Frontal cortex (tissue), 3 donors: ENCODE measurements at regions not wholly inside any gene's neighbourhood (a gene's known extent, or its start where the extent isn't known, plus 50 kb on each side); places are given as distances from the start of the nearest gene placed in this dataset.

ENCODE experiments used
- DNase-seq, 2 donors: peaks; one replicate each; pipeline ENCODE4 v3.0.0; 2012; ENCODE audit warnings: low spot score in 2 of 2
- FAIRE-seq: peaks from 2 replicates; lab custom pipeline; 2012; peaks lifted over from hg19 to GRCh38; lab: Jason Lieb, UNC
- donor health status: control.
- donor health status: control.
- donor health status: control.

GRCh38 chr7:41809529-41809939 is 106.6 kb upstream of the INHBA start:
- FAIRE-seq (no peak), DNase-seq (no peak)

GRCh38 chr7:41809116-41809515 is 106.2 kb upstream of the INHBA start:
- FAIRE-seq, result no peak
- DNase-seq, result no peak

GRCh38 chr7:41808541-41808940 is 105.7 kb upstream of the INHBA start:
- FAIRE-seq, result no peak
- no peak for DNase-seq

GRCh38 chr7:41803569-41803968 is 100.7 kb upstream of the INHBA start:
- DNase-seq, result no peak
- no peak for FAIRE-seq

GRCh38 chr7:41796331-41796730 is 93.4 kb upstream of the INHBA start:
- FAIRE-seq (no peak), DNase-seq (no peak)

GRCh38 chr7:41795276-41795833 is 92.5 kb upstream of the INHBA start:
- DNase-seq, result no peak
- FAIRE-seq, result no peak

- DNase-seq, result no peak
- no peak for FAIRE-seq
These were observed 90.7 kb upstream of the INHBA start for GRCh38 chr7:41793556-41793955.

GRCh38 chr7:41792120-41792519 is 89.2 kb upstream of the INHBA start:
- FAIRE-seq, result no peak
- no peak for DNase-seq

GRCh38 chr7:41788556-41788955 is 85.7 kb upstream of the INHBA start:
- FAIRE-seq (no peak), DNase-seq (no peak)

GRCh38 chr7:41787651-41788350 is 84.9 kb upstream of the INHBA start:
- FAIRE-seq, result no peak
- no peak for DNase-seq

GRCh38 chr7:41786944-41787343 is 84.1 kb upstream of the INHBA start:
- DNase-seq (no peak), FAIRE-seq (no peak)

- no peak for DNase-seq
- FAIRE-seq, result no peak
These were observed 83.5 kb upstream of the INHBA start for GRCh38 chr7:41786404-41786803.

GRCh38 chr7:41785840-41786239 is 83.0 kb upstream of the INHBA start:
- no peak for FAIRE-seq

GRCh38 chr7:41785265-41785664 is 82.4 kb upstream of the INHBA start:
- FAIRE-seq (no peak), DNase-seq (no peak)

More at GRCh38 chr7:41785840-41786239, 83.0 kb upstream of the INHBA start:
- no peak for DNase-seq

GRCh38 chr7:41779918-41780317 is 77.0 kb upstream of the INHBA start:
- DNase-seq (no peak), FAIRE-seq (no peak)

GRCh38 chr7:41777894-41778596 is 75.2 kb upstream of the INHBA start:
- no peak for FAIRE-seq
- DNase-seq, result no peak

GRCh38 chr7:41774966-41775365 is 72.1 kb upstream of the INHBA start:
- DNase-seq (no peak), FAIRE-seq (no peak)

GRCh38 chr7:41773756-41774155 is 70.9 kb upstream of the INHBA start:
- DNase-seq, result no peak
- no peak for FAIRE-seq

- FAIRE-seq, result no peak
- no peak for DNase-seq
These were observed 68.8 kb upstream of the INHBA start for GRCh38 chr7:41771717-41772116.

GRCh38 chr7:41769162-41769561 is 66.3 kb upstream of the INHBA start:
- DNase-seq, result no peak
- FAIRE-seq, result no peak

- DNase-seq (no peak), FAIRE-seq (no peak)
These were observed 60.7 kb upstream of the INHBA start for GRCh38 chr7:41763626-41764025.
